ENCODE measurements at regions not wholly inside any gene's neighbourhood (a gene's known extent, or its start where the extent isn't known, plus 50 kb on each side); places are given as distances from the start of the nearest gene placed in this dataset.

GRCh38 chr1:119227456-119227855 is 87.0 kb upstream of the WARS2 start:
- Histone ChIP-seq H3K27me3 (no peaks in the 10 kb centered on the region), H3K36me3 (no peaks in the 10 kb centered on the region), H3K9me3 (no peaks in the 10 kb centered on the region), H3K27ac (no peak overlapping the region), H3K4me3 (no peak overlapping the region), H3K4me1 (no peaks in the 10 kb centered on the region)
- ATAC-seq = no peak
- 30 to 53% methylated on average over 2 of the region's 2 CpGs for WGBS, 2 donors (ENCODE audit: low coverage in 1 of 2)
- TF ChIP-seq, protein P1, sequence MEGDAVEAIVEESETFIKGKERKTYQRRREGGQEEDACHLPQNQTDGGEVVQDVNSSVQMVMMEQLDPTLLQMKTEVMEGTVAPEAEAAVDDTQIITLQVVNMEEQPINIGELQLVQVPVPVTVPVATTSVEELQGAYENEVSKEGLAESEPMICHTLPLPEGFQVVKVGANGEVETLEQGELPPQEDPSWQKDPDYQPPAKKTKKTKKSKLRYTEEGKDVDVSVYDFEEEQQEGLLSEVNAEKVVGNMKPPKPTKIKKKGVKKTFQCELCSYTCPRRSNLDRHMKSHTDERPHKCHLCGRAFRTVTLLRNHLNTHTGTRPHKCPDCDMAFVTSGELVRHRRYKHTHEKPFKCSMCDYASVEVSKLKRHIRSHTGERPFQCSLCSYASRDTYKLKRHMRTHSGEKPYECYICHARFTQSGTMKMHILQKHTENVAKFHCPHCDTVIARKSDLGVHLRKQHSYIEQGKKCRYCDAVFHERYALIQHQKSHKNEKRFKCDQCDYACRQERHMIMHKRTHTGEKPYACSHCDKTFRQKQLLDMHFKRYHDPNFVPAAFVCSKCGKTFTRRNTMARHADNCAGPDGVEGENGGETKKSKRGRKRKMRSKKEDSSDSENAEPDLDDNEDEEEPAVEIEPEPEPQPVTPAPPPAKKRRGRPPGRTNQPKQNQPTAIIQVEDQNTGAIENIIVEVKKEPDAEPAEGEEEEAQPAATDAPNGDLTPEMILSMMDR (IDR thresholded peaks at IDR 0.05) = no peak
- TF ChIP-seq EP300 (IDR thresholded peaks at IDR 0.05) (no peak), POLR2AphosphoS5 (IDR thresholded peaks at IDR 0.05) (no peak), POLR2A (IDR thresholded peaks at IDR 0.05) (no peak)

GRCh38 chr1:119228335-119229080 is 88.1 kb upstream of the WARS2 start:
- no peaks in the 10 kb centered on the region for H3K4me1 ChIP-seq
- no peaks in the 10 kb centered on the region for H3K9me3 ChIP-seq
- no peak overlapping the region for H3K4me3 ChIP-seq
- no peaks in the 10 kb centered on the region for H3K27me3 ChIP-seq
- TF ChIP-seq POLR2AphosphoS5 (IDR thresholded peaks at IDR 0.05) (no peak), POLR2A (IDR thresholded peaks at IDR 0.05) (no peak), EP300 (IDR thresholded peaks at IDR 0.05) (no peak)
- TF ChIP-seq, protein P1 (IDR thresholded peaks at IDR 0.05) = no peak
- H3K36me3 ChIP-seq = no peaks in the 10 kb centered on the region
- no peak for ATAC-seq
- WGBS, 2 donors (ENCODE audit: low coverage in 1 of 2) = 68 to 80% methylated on average over 4 of the region's 4 CpGs
- no peak overlapping the region for H3K27ac ChIP-seq

DNA sequence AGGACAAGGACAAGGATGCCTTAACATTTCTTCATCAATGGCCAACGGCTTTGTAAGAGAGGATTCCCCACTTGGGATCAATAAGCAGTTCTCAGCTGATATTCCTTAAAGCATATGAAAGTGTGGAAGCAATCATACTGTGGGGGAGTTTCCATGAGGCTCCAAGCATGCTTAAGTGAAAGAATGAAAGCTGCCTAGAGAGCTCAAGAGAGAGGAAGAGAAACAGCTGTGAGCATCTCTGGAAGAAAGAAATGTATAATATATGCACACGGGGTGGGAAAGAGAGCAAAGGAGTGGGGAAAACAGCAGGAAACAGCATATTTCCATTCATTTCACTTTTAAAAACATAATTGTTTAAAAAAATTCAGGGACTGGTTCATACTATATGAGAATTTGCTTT is 94.7 kb upstream of the WARS2 start:
- H3K36me3 ChIP-seq = no peaks in the 10 kb centered on the region
- no peak for TF ChIP-seq EP300 (IDR thresholded peaks at IDR 0.05)
- no peak for TF ChIP-seq POLR2A (IDR thresholded peaks at IDR 0.05)
- ATAC-seq = no peak
- H3K4me3 ChIP-seq = no peak overlapping the region
- no peaks in the 10 kb centered on the region for H3K4me1 ChIP-seq
- no peaks in the 10 kb centered on the region for H3K9me3 ChIP-seq
- no peaks in the 10 kb centered on the region for H3K27me3 ChIP-seq
- WGBS, 2 donors (ENCODE audit: low coverage in 1 of 2) = 60 to 63% methylated on average over 1 to 2 of the region's 2 CpGs
- H3K27ac ChIP-seq = no peak overlapping the region

DNA sequence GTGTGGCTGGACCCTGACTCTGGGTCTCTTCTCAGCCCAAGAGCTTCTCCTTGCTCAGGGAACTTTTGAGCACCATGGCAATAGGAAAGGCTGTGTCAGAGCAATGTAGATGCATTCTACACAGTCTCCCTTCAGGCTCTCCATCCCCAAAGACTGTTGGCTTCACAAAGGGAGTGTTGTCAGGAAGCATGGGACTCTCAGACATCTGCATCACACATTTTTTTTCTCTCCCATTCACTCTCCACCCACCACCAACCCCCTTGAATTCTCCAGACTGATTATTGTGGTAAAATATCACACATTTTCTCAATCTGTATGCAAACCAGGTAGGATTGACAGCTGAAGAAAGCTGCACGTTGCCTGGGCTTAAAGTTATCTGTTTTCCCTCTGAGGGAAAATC is 105.4 kb upstream of the WARS2 start:
- H3K4me3 ChIP-seq = no peak overlapping the region
- no peak for ATAC-seq
- H3K4me1 ChIP-seq = no peaks in the 10 kb centered on the region
- TF ChIP-seq POLR2A (IDR thresholded peaks at IDR 0.05) = no peak
- TF ChIP-seq EP300 (IDR thresholded peaks at IDR 0.05) = no peak
- TF ChIP-seq, protein P1 (IDR thresholded peaks at IDR 0.05) = no peak
- H3K9me3 ChIP-seq = no peaks in the 10 kb centered on the region
- WGBS, 2 donors (ENCODE audit: low coverage in 1 of 2) = 10 to 40% methylated on average over 1 of the region's 1 CpG
- H3K27ac ChIP-seq = no peak overlapping the region
- no peaks in the 10 kb centered on the region for H3K36me3 ChIP-seq
- H3K27me3 ChIP-seq = no peaks in the 10 kb centered on the region

- H3K4me1 ChIP-seq = no peaks in the 10 kb centered on the region
- no peaks in the 10 kb centered on the region for H3K36me3 ChIP-seq
- no peaks in the 10 kb centered on the region for H3K27me3 ChIP-seq
- TF ChIP-seq, protein P1 (IDR thresholded peaks at IDR 0.05) = no peak
- no peak for TF ChIP-seq POLR2AphosphoS5 (IDR thresholded peaks at IDR 0.05)
- no peak for TF ChIP-seq POLR2A (IDR thresholded peaks at IDR 0.05)
- no peak for TF ChIP-seq EP300 (IDR thresholded peaks at IDR 0.05)
- H3K4me3 ChIP-seq = no peak overlapping the region
- no peaks in the 10 kb centered on the region for H3K9me3 ChIP-seq
- WGBS, 2 donors (ENCODE audit: low coverage in 1 of 2) = 90 to 96% methylated on average over 4 to 5 of the region's 5 CpGs
- ATAC-seq = no peak
- no peak overlapping the region for H3K27ac ChIP-seq
Measured at GRCh38 chr1:119249283-119249682, 108.8 kb upstream of the WARS2 start.

All from gastroesophageal sphincter (tissue), 4 donors.